Testis (tissue), 2 donors: ENCODE measurements at regions not wholly inside any gene's neighbourhood (a gene's known extent, or its start where the extent isn't known, plus 50 kb on each side); places are given as distances from the start of the nearest gene placed in this dataset.

ENCODE experiments used
- CTCF ChIP-seq, 3 experiments: fragments of 450-650 bp in 2 of 3; fragments of 200-600 bp in 1 of 3; sonication (generic) in 1 of 3; IDR thresholded peaks; one replicate each; pipeline ENCODE4 v1.5.1; 2016 to 2019; ENCODE audit warnings: antibody characterized with exemption in 3 of 3, mild to moderate bottlenecking in 2 of 3, moderate library complexity in 1 of 3
- POLR2A ChIP-seq: fragments of 450-650 bp; IDR thresholded peaks from one replicate; pipeline ENCODE4 v1.6.1; 2017; ENCODE audit warnings: antibody characterized with exemption, mild to moderate bottlenecking, moderate library complexity

- no peak for TF ChIP-seq CTCF (IDR thresholded peaks at IDR 0.05)
- TF ChIP-seq POLR2A: no peak
These were observed 630.5 kb upstream of the EPHA6 start for GRCh38 chr3:96183871-96184270.
